H1 (cell line): ENCODE measurements at regions not wholly inside any gene's neighbourhood (a gene's known extent, or its start where the extent isn't known, plus 50 kb on each side); places are given as distances from the start of the nearest gene placed in this dataset.

Experiments
- BCL11A ChIP-seq, 2 experiments: IDR thresholded peaks; one replicate each; pipeline ENCODE4 v1.6.1; 2011; ENCODE audit warnings: low read depth in 2 of 2, low read length in 2 of 2, mild to moderate bottlenecking in 2 of 2
- CBX8 ChIP-seq: fragments of 300-800, 300-1000 bp; sonication (generic); IDR thresholded peaks from 2 replicates; pipeline ENCODE4 v1.7.1; 2016; ENCODE audit warnings: low read depth, low read length, borderline replicate concordance
- CHD1 ChIP-seq: IDR thresholded peaks from 2 replicates; pipeline ENCODE4 v1.6.1; 2012; ENCODE audit warnings: low read depth, low read length, improper control_type of control experiment
- CHD7 ChIP-seq: fragments of 300-600 bp; sonication (generic); IDR thresholded peaks from 2 replicates; pipeline ENCODE4 v1.7.1; 2012; ENCODE audit warnings: low read length, moderate library complexity, mild to moderate bottlenecking, inconsistent platforms; ENCODE audit not compliant: insufficient replicate concordance
- FOSL1 ChIP-seq: IDR thresholded peaks from 2 replicates; pipeline ENCODE4 v1.6.1; 2011; ENCODE audit warnings: mild to moderate bottlenecking, low read depth, low read length, moderate library complexity; ENCODE audit not compliant: insufficient read depth
- HDAC6 ChIP-seq: IDR thresholded peaks from one replicate; pipeline ENCODE4 v1.7.1; 2012; ENCODE audit warnings: low read depth, mild to moderate bottlenecking, inconsistent platforms, low read length, moderate library complexity
- POLR2AphosphoS5 ChIP-seq: IDR thresholded peaks from 2 replicates; pipeline ENCODE4 v1.6.1; 2011; ENCODE audit warnings: low read depth, low read length
- SIX5 ChIP-seq: IDR thresholded peaks from 2 replicates; pipeline ENCODE4 v1.6.1; 2011; ENCODE audit warnings: mild to moderate bottlenecking, low read depth, low read length
- TAF1 ChIP-seq: IDR thresholded peaks from 2 replicates; pipeline ENCODE4 v1.6.1; 2011; ENCODE audit warnings: mild to moderate bottlenecking, low read depth, low read length
- TF ChIP-seq, protein P1 (sequence below): IDR thresholded peaks from 2 replicates; pipeline ENCODE4 v1.6.1; 2011; ENCODE audit warnings: low read length, improper control_type of control experiment

DNA sequence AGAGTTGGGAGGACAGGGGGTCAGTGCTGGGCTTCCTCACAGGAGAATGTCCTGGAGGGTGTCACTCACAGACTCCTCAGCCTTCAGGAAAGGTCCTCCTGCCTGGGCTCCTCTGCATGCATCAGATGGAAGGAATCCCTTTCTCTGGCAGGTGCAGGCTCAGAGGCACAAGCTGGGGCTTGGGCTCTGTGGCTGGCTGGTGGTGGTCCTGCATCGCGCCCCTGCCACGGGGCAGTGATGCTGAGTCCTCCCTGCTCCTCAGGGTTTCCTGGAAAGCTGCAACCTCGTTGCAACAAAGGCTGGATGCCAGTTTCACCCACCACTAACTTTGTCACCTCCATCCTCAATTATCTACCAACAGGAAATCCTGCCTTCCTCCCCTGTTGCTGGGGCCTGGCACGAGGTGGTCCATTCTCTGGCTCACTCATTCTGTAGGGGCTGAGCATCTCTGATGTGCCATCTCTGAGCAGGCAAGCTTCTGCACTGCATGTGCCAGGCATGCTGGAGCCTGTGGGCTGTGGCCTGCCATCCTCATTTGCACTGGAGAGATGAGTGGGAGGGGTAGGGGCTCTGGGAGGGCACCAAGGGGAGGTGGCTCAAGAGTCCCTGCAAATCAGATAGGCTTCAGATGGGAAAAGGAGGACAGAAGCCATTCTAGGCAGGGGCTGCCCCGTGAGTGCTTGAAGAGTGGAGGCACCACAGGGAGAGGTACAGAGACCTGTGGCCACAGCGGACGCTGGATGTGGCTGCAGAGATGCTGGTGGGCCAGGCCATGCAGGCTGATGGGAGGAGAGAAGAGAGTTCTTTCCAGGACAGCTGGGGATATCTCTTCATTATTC, 272.6 kb upstream of the HS6ST1 start (continued):
- TF ChIP-seq CHD7 (no peak), BCL11A (IDR thresholded peaks at IDR 0.05; ENCODE audit: low read depth in 2 of 2, low read length in 2 of 2) (no peak), FOSL1 (no peak), TAF1 (no peak), CBX8 (no peak), SIX5 (no peak), POLR2AphosphoS5 (no peak), HDAC6 (no peak), CHD1 (no peak)
- TF ChIP-seq, protein P1, sequence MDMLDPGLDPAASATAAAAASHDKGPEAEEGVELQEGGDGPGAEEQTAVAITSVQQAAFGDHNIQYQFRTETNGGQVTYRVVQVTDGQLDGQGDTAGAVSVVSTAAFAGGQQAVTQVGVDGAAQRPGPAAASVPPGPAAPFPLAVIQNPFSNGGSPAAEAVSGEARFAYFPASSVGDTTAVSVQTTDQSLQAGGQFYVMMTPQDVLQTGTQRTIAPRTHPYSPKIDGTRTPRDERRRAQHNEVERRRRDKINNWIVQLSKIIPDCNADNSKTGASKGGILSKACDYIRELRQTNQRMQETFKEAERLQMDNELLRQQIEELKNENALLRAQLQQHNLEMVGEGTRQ, result no peak
